ENCODE measurements at regions not wholly inside any gene's neighbourhood (a gene's known extent, or its start where the extent isn't known, plus 50 kb on each side); places are given as distances from the start of the nearest gene placed in this dataset.

- H3K9me3 ChIP-seq (ENCODE audit: control insufficient read depth, insufficient read depth, low read depth, low read length) = no peaks in the 10 kb centered on the region
- H3K36me3 ChIP-seq (ENCODE audit: control insufficient read depth in 2 of 2, insufficient read depth in 1 of 2, low read length in 2 of 2) = no peaks in the 10 kb centered on the region
- ChIA-PET POLR2A (no interaction called here), CTCF (no interaction called here)
- no peak overlapping the region for H3K27ac ChIP-seq (ENCODE audit: extremely low read depth, low read depth, low read length)
- no peak for TF ChIP-seq ZNF335 (tag by site-specific recombination; conservative IDR thresholded peaks at IDR 0.05)
- no peak for TF ChIP-seq PRDM6 (tag by site-specific recombination; IDR thresholded peaks at IDR 0.05)
- no peak for TF ChIP-seq ZBTB8A (tag by site-specific recombination; IDR thresholded peaks at IDR 0.05)
- no peak for TF ChIP-seq ZNF596 (tag by site-specific recombination; IDR thresholded peaks at IDR 0.05)
- H3K4me1 ChIP-seq (ENCODE audit: control insufficient read depth, insufficient read depth, low read length) = no peaks in the 10 kb centered on the region
- H3K4me3 ChIP-seq (ENCODE audit: low read depth, low read length) = no peak overlapping the region
These were observed 379.8 kb downstream of the EFNA5 start for GRCh38 chr5:107290780-107291398.

- POLR2A ChIA-PET = no interaction called here
- Histone ChIP-seq H3K9me3 (ENCODE audit: control insufficient read depth, insufficient read depth, low read depth, low read length) (no peaks in the 10 kb centered on the region), H3K36me3 (ENCODE audit: control insufficient read depth in 2 of 2, insufficient read depth in 1 of 2, low read length in 2 of 2) (no peaks in the 10 kb centered on the region), H3K27ac (ENCODE audit: extremely low read depth, low read depth, low read length) (no peak overlapping the region), H3K4me3 (ENCODE audit: low read depth, low read length) (no peak overlapping the region), H3K4me1 (ENCODE audit: control insufficient read depth, insufficient read depth, low read length) (no peaks in the 10 kb centered on the region)
- CTCF ChIA-PET = interaction anchor here (0.7 kb wide), 1 partner anchor 222 kb away, joined by 5 read pairs; no protein-coding TSS in a partner anchor
- TF ChIP-seq GFI1B (tag by site-specific recombination; IDR thresholded peaks at IDR 0.05) (no peak), ZNF561 (tag by site-specific recombination; IDR thresholded peaks at IDR 0.05; ENCODE audit: borderline replicate concordance) (no peak)
These were observed 381.6 kb downstream of the EFNA5 start for GRCh38 chr5:107289030-107289714.

GRCh38 chr5:107286447-107287098 is 384.2 kb downstream of the EFNA5 start:
- no peaks in the 10 kb centered on the region for H3K9me3 ChIP-seq (ENCODE audit: control insufficient read depth, insufficient read depth, low read depth, low read length)
- CTCF ChIA-PET = interaction anchor here (2.0 kb wide), 1 partner anchor 38 kb away, joined by 9 read pairs; no protein-coding TSS in a partner anchor
- no peak overlapping the region for H3K27ac ChIP-seq (ENCODE audit: extremely low read depth, low read depth, low read length)
- POLR2A ChIA-PET = no interaction called here
- no peaks in the 10 kb centered on the region for H3K36me3 ChIP-seq (ENCODE audit: control insufficient read depth in 2 of 2, insufficient read depth in 1 of 2, low read length in 2 of 2)
- no peak overlapping the region for H3K4me3 ChIP-seq (ENCODE audit: low read depth, low read length)
- H3K4me1 ChIP-seq (ENCODE audit: control insufficient read depth, insufficient read depth, low read length) = no peaks in the 10 kb centered on the region
- no peak for TF ChIP-seq ATF2 (tag by site-specific recombination; IDR thresholded peaks at IDR 0.05; ENCODE audit: low read depth)
- no peak for TF ChIP-seq ZNF202 (tag by site-specific recombination; IDR thresholded peaks at IDR 0.05; ENCODE audit: borderline replicate concordance)
- no peak for TF ChIP-seq ZNF449 (tag by site-specific recombination; IDR thresholded peaks at IDR 0.05)
- TF ChIP-seq ZNF23 (tag by site-specific recombination; IDR thresholded peaks at IDR 0.05; ENCODE audit: borderline replicate concordance) = no peak
- no peak for TF ChIP-seq ZNF16 (tag by site-specific recombination; IDR thresholded peaks at IDR 0.05; ENCODE audit: low read depth)
- no peak for TF ChIP-seq ZNF416 (tag by site-specific recombination; IDR thresholded peaks at IDR 0.05)
- no peak for TF ChIP-seq BCL11A (tag by site-specific recombination; IDR thresholded peaks at IDR 0.05; ENCODE audit: low read depth)
- TF ChIP-seq REPIN1 (tag by site-specific recombination; IDR thresholded peaks at IDR 0.05; ENCODE audit: low read depth) = no peak
- no peak for TF ChIP-seq SP2 (tag by site-specific recombination; IDR thresholded peaks at IDR 0.05)
- TF ChIP-seq ZBTB10 (tag by site-specific recombination; IDR thresholded peaks at IDR 0.05) = no peak
- TF ChIP-seq ZNF585B (tag by site-specific recombination; IDR thresholded peaks at IDR 0.05) = no peak
- TF ChIP-seq ZNF37A (tag by site-specific recombination; IDR thresholded peaks at IDR 0.05) = no peak

All from HEK293 (cell line).